Pons (tissue), 1 donor: ENCODE measurements at regions not wholly inside any gene's neighbourhood (a gene's known extent, or its start where the extent isn't known, plus 50 kb on each side); places are given as distances from the start of the nearest gene placed in this dataset.

Experiments
- DNase-seq: peaks from one replicate; pipeline ENCODE4 v3.0.0-alpha.2; 2016; ENCODE audit warnings: low spot score

- no peak for DNase-seq
Measured at GRCh38 chr20:4095639-4096038, 53.0 kb upstream of the SMOX start.

GRCh38 chr20:4091490-4092479, 56.8 kb upstream of the SMOX start:
- DNase-seq, result no peak

- DNase-seq, result peak; percentile 52
Measured at GRCh38 chr20:4090756-4091489, 57.7 kb upstream of the SMOX start.

GRCh38 chr20:4089756-4090487, 58.7 kb upstream of the SMOX start:
- no peak for DNase-seq

- no peak for DNase-seq
Measured at GRCh38 chr20:4088766-4089165, 59.9 kb upstream of the SMOX start.

- DNase-seq, result no peak
Measured at GRCh38 chr20:4087923-4088322, 60.7 kb upstream of the SMOX start.

- no peak for DNase-seq
Measured at GRCh38 chr20:4086771-4087687, 61.6 kb upstream of the SMOX start.

GRCh38 chr20:4084721-4085120, 63.9 kb upstream of the SMOX start:
- DNase-seq, result no peak

GRCh38 chr20:4084096-4084495, 64.5 kb upstream of the SMOX start:
- DNase-seq, result no peak

- no peak for DNase-seq
Measured at GRCh38 chr20:4083098-4083865, 65.3 kb upstream of the SMOX start.

- DNase-seq, result peak; percentile 67
Measured at GRCh38 chr20:4082406-4083097, 66.1 kb upstream of the SMOX start.

- no peak for DNase-seq
Measured at GRCh38 chr20:4081421-4081820, 66.1 kb upstream of the RNF24 start.

- peak; percentile 61 for DNase-seq
Measured at GRCh38 chr20:4076671-4077070, 61.3 kb upstream of the RNF24 start.

GRCh38 chr20:4076033-4076432, 60.7 kb upstream of the RNF24 start:
- DNase-seq, result no peak

GRCh38 chr20:4074877-4075455, 59.6 kb upstream of the RNF24 start:
- no peak for DNase-seq

GRCh38 chr20:4073852-4074741, 58.7 kb upstream of the RNF24 start:
- DNase-seq, result peak; percentile 49

GRCh38 chr20:4071178-4071693, 55.9 kb upstream of the RNF24 start:
- DNase-seq, result no peak
